GM18868 (cell line): ENCODE measurements at regions not wholly inside any gene's neighbourhood (a gene's known extent, or its start where the extent isn't known, plus 50 kb on each side); places are given as distances from the start of the nearest gene placed in this dataset.
A peak's percentile ranks its signal among the peaks of the same experiment; 100 is the strongest.
"Not testable (repeated sequence)": the region's sequence is repeated elsewhere in the genome, so short reads cannot be mapped to it uniquely, and the experiment has no call there.

Experiments
- ATAC-seq: cut with Tn5 transposase; IDR thresholded peaks from one replicate; pipeline ENCODE4 v1.9.1; 2021; ENCODE audit warnings: mild to moderate bottlenecking, moderate library complexity; ENCODE audit not compliant: unreplicated experiment

DNA sequence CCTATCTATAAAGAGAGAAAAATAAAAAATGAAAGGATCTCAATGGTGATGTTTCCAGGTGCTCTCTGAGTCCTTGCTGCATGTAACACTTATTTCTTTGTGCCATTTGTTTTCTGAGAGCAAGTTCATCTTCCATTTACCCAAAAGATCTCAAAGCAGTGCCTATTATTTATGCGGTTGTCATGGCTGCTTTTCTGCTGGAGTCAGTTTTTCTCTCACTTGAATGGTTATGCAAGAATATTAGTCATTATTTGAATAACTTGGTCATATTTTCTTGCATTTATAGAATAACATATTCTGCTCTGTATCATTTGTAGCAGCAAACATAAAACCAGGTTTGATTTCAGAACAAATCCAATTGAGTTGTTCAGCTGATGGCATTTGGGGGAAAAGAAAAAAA, 141.8 kb upstream of the G2E3 start:
- ATAC-seq: no peak

DNA sequence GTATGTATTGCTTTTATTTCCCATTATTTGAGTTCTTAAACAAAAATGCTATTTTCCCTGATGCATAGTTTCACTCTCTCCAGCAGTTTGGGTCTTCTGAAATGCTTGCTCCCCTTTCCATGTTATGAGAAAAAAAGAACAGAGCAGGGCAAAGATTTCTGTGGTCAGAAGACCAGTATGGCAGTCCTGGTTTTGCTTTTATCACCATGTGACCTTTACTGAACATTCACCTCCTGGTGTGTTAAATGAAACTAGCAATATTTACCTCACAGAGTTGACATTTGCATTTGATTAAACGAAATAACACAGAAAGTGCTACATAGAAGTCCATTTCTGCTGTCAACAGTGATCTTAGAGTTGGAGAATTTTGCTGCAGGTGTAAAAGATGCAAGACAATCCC, 141.0 kb upstream of the G2E3 start:
- no peak for ATAC-seq

DNA sequence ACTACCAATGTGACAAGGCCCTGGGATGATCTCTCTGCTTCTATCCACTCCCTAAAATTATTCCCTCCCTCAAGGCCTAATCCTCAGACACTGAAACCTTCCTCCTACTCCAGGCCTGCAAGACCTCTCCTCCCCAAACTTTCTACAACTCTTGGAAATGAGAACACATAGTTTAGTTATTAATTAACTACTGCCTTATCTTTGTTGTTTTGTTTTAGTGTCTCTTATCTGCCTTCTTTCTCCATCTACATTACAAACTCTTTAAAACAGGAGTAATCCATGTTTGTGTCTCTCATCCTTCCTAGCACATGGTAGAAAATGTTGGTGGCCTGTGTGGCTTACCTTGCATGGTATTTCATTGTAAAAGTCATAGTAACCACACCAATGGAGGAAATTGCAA, 139.9 kb upstream of the G2E3 start:
- ATAC-seq: no peak

DNA sequence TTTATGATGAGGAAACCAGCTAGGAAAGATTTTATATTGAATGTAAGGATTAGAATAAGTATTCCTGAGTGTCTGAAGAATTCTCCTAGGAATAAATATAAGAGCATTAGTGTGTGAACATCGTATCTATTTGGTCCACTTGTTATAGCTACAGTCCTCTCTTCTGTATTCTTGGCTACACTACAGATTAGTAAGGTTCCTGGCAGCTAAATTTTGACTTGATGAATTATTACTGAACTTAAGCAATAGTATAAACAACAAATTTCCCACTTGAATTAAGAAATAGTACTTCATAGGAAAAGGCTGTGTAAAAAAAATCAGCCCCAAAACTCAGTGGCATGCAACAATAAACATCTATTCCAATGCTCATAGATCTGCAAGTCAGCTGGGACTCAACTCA, 138.4 kb upstream of the G2E3 start:
- no peak for ATAC-seq

- no peak for ATAC-seq
Measured at GRCh38 chr14:30426463-30426862, 132.5 kb upstream of the G2E3 start.

DNA sequence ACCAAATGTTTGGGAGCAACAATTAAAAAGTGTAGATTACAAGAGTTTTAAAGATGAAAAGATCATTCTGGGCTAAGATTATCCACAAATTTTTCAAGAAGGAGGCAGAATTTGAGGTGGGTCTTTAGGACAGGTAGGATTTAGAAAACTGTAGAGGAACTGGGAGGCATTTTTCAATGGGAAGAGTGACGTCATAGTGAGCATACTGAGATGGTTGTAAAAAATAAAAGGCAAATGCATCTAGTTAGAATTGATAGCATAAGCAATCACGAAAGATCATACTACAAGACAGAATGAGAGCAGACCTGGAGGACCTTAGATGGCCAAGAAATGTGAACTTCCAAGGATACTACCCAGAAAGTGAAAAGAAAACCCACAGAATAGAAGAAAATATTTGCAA, 131.6 kb upstream of the G2E3 start:
- ATAC-seq: no peak

GRCh38 chr14:30427846-30428245, 131.1 kb upstream of the G2E3 start:
- ATAC-seq: no peak

GRCh38 chr14:30431552-30431951, 127.4 kb upstream of the G2E3 start:
- no peak for ATAC-seq

DNA sequence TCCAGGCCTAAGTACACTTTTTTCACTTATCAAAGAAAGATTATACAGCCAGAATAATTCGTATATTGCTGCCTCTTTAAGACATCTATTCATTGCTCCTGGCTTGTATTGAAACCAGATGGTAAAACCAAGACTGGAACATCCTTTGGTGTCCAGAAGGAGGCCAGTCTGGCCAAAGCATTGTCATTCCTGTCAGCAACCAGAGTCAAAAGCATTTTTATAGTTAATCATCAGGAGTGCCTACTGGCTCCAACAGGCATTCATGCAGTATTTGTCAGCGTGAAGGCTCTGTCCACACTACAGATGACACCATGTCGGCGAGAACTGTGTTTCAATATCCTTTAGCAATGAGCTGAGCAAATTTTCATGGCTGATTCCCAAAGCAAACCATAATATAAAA, 118.0 kb upstream of the G2E3 start:
- no peak for ATAC-seq

DNA sequence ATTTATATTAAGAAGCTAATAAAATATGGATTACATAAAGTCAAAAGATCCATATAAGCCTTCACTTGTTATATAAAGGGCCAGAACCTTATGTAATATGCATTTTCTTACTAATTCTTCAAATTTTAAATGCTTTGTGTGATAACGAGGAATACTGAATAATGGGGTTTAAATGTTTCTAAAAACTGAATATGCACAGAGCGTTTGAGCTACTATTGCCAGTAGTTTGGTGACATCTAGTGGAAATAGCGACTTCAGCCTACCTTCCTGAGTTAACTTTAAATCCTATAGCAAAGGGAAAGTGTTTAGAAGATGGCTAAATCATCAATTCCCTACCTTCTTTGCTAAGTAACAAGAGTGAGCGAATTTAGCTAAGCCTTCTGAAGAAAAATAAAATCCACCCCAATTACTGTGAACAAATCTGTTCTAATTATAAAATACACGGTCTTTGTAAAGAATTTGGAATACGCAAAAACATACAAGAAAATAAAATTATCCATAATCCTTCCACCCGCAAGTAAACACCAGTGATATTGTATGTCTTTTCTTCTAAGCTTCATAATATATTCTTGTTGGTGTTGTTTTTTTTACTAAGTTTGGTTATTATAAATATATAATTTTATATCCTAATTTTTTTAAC, 115.5 kb upstream of the G2E3 start:
- peak; percentile 72 for ATAC-seq

- ATAC-seq: no peak
Measured at GRCh38 chr14:30444451-30444850, 114.5 kb upstream of the G2E3 start.

GRCh38 chr14:30445011-30445793, 113.8 kb upstream of the G2E3 start:
- no peak for ATAC-seq

DNA sequence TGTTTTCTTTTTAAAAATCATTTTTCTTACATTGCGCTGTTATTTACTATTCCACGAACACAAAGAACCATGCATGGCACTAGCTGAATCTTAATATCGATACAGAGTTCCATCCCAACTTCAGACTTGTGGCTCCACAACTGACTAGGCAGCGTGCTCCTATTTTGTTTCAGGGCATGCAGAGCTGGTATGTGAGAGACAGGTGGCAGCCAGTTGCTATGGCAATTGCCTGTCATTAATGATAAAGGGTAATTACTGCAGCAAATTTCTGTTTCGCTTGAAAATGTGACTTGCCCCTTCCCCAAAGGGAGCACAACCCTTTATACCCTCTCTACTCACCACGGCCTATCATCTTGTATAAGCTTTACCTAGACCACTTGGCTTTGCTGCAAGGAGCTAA, 113.1 kb upstream of the G2E3 start:
- no peak for ATAC-seq

DNA sequence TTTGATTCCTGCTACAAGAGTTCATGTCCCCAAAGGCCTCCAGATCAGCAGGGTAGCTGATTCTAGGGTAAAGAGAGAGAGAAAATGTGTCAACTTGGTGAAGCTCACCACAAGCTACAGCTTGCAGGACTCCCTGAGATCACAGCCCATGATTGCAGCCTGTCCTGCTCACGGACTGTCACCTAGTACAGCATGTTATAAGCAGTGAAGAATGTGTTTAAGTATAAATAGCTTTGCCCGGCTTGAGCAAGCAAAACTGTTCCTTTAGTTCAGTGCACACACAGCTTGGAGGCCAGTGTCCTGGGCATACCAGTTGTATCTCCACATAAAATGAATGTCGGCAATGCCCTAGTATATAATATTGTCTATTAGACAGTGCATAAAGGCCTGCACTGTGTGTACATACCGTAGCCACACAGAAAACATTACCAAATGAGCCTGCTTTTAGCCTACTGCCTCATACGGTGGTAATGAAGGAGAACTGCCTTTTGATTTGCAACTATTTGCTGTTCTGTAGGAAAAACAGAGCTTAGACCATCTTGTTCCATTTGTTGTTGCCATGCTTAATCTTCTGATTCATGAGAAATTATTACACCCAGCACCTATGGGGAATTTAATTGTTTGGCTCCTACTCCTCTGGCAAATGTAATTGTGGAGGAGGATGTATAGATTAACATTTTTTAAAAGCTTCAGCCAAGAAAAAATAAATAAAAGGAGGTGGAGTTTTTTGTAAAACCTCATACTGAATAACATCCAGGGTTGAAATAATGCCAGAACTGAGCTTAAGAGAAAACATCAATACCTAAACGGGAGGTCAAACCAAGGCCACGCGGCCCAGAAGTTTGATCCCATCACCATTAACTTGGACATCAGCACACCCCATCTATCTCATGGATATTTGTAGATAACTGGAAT, 108.1 kb upstream of the G2E3 start:
- ATAC-seq: no peak

DNA sequence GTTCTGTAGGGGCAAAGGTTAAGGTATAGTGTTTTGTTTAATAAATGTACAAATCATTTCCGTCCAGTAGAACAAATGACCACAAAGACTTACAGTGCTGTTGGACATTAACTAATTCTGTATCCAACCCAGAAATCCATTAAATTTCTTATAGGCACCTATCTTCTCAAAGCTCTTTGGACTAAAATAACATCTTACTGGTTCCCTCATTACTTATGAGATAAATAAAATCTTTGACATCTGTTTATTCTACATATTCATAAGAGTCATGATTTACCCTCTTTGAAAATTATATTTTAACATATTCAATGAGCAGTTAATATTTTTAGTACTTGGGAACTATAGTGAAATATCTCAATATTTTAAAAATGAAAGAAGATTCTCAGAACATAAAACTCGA, 102.7 kb upstream of the G2E3 start:
- ATAC-seq: no peak

- no peak for ATAC-seq
Measured at GRCh38 chr14:30462358-30462757, 96.6 kb upstream of the G2E3 start.

- no peak for ATAC-seq
Measured at GRCh38 chr14:30464481-30464880, 94.5 kb upstream of the G2E3 start.

- ATAC-seq: no peak
Measured at GRCh38 chr14:30468354-30468753, 90.6 kb upstream of the G2E3 start.

DNA sequence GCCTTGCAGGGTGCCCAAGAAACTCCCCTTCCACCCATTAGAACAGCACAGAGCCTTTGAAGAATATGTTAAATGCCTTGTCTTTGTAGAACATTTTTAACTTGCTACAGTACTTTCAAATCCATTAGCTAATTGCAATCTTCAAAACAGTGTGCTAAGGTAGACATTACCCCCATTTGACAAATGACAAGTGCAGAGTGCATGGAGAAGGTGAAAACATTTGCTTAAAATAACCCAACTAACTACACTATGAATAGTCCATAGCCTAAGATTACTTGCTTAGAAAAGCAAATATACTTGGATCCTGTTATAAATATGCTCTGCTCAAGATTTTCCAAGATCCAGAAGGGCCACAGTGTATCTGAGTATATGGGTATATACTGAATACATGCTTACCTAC, 87.0 kb upstream of the G2E3 start:
- no peak for ATAC-seq

- ATAC-seq: not testable (repeated sequence)
Measured at GRCh38 chr14:30473846-30474696, 84.9 kb upstream of the G2E3 start.

DNA sequence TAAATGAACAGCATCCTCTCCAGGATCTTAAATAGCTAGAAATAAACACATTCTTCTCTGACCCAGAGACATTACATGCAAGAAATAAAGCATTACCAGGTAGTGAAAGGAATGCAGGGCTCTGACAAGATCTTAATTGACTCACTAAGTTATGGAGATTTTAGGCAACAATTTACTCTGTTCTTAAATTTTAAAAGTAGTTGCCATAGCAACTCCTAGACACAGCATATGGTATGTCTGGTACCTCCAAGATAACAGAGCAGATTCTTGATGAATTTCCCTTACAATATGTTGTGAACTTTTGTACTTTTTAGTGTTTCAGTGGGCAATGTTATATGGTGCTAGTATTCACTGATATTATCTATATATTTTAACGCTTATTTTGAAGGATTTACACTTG, 76.7 kb upstream of the G2E3 start:
- no peak for ATAC-seq
